Left kidney (tissue), 1 donor: ENCODE measurements at regions not wholly inside any gene's neighbourhood (a gene's known extent, or its start where the extent isn't known, plus 50 kb on each side); places are given as distances from the start of the nearest gene placed in this dataset.
"Not testable (repeated sequence)": the region's sequence is repeated elsewhere in the genome, so short reads cannot be mapped to it uniquely, and the experiment has no call there.

Experiments
- DNase-seq: peaks from one replicate; pipeline ENCODE4 v3.0.0-alpha.2; 2013

DNA sequence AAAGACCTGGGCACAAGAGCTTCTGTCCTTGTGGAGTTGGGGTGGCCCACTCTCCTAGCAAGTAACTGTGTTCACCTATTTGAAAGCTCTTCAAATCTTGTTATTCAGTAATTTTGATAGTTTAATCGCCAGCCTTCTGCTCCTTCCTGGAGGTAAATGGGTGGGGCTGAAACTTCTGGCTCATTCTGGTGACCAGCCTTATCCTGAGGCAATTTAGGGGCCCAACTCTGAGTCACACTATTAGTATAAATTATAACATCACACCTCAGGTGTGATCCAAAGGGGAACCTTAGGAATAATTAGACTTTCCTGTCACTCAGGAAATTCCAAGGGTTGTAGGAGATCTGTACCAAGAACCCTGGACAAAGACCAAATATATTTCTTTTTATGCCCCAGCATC lies 255.8 kb upstream of the RGPD4 start:
- no peak for DNase-seq

DNA sequence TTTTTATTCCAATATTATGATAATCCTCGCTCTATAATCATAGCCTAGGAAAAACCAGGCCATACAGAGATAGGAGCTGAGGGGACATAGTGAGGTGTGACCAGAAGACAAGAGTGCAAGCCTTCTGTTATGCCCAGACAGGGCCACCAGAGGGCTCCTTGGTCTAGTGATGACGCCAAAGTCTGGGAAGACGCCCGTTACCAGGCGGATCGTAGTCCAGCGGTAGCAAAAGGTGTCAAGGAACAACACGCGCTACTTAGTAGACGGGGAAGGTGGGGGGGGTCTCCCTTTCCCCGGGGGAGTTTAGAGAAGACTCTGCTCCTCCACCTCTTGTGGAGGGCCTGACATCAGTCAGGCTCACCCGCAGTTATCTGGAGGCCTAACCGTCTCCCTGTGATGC lies 253.8 kb upstream of the RGPD4 start:
- not testable (repeated sequence) for DNase-seq

DNA sequence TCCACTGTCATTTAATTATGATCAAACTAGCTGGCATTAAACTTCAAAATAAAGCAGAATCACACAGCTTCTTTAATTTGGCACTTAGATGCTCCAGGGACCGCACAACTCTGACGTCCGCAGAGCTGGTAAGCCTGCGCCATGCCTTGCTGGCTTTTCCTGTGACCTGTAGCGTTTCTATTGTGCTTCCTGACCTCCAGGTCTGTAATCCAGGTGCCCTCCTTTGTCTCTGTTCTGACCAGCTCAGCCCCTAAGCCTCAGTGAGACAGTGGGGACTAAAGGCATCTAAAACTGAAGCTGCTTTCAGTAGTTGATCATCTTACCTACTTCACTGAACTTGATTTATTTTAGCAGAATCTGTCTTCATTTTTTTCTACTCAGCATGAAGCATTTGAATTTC lies 249.7 kb upstream of the RGPD4 start:
- DNase-seq, result no peak

DNA sequence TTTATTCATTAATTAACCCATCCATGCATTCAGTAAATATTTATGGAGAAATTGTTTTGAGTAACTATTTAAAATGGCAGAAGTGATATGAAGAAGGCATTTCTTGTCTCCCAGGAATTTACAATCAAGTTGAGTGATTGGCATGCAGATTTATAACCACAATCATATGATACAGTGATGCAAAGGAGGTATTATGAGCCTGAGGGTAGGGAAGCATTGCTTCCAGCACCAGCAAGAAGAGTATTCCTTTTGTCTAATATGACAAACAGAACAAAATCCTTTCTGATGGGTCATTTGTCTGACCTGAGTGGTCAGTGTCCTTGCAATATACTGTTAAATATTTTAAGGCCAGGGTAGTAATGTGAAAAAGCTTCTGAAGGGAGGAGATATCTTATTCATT lies 244.2 kb upstream of the RGPD4 start:
- DNase-seq, result no peak

DNA sequence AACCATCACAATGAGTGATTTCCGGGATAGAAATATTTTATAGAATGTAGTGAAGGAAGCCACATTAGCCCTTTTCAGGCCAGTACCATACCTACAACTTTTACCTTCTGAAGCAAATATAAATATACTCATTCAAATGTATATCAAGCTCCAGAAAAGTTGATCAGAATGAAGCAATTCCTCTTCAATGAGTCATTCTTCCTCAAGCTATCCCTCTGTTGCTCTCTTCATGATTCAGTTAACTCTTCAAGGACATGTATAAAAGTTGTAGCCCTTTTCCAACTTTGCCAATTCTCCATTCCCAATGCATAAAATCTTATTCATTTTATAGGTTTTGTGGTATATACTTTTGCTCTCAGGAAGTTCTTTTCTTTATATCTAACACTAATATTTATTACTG lies 242.1 kb upstream of the RGPD4 start:
- DNase-seq, result no peak

DNA sequence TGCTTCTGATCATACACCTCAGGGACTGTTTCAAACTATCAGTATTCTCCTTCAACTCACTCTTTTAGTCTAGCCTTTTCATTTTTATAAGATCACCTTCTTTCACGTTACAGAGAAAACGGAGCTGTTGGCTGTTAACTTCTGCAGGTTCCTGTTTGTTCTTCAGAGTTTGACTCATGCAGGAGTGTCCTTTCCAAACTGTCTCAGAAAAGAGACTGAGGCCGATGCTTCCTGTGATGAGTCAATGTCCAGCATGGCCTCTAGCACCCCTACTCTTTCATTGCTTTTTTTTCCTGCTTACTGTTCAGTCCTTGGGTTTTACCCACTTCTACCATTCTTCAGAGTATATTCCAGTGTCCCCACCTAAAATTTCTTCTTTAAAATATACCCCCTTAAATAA lies 240.8 kb upstream of the RGPD4 start:
- no peak for DNase-seq

DNA sequence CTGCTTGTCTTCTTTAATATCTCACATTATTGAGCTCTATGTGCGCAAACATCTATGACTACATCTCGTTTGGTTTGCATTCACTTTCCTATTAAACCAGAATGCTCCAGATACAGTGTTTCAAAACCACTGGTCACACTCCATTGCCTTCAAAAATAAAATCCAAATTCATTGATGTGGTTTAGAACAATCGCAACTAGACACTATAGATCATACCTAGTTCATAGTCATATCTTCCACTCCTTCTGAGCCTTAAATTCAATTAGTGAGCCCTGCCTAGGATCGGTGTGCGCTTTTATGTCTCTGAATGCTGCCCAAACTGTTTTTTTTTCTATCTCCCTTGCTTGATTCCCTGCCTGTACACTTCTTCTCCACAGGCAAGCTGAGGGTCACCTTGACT lies 238.5 kb upstream of the RGPD4 start:
- no peak for DNase-seq

DNA sequence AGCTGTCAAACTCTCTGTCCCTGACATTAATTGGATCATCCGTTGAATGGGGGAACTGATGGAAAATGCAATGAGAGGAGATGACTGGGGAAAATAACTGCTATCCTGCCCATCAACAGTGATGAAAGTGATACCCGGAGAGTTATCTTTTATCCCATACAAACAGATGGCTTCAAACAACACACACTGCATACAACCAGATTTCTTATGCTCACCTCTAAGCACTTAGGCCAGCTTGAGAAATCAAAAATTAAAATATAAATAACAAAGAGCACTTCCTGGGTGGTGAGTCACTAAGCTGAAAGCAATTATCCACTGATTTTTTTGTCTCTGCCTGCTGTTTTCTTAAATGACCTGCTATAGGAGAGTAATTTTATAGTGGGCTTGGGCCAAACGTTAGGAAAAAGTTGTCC lies 237.6 kb upstream of the RGPD4 start:
- DNase-seq, result no peak

DNA sequence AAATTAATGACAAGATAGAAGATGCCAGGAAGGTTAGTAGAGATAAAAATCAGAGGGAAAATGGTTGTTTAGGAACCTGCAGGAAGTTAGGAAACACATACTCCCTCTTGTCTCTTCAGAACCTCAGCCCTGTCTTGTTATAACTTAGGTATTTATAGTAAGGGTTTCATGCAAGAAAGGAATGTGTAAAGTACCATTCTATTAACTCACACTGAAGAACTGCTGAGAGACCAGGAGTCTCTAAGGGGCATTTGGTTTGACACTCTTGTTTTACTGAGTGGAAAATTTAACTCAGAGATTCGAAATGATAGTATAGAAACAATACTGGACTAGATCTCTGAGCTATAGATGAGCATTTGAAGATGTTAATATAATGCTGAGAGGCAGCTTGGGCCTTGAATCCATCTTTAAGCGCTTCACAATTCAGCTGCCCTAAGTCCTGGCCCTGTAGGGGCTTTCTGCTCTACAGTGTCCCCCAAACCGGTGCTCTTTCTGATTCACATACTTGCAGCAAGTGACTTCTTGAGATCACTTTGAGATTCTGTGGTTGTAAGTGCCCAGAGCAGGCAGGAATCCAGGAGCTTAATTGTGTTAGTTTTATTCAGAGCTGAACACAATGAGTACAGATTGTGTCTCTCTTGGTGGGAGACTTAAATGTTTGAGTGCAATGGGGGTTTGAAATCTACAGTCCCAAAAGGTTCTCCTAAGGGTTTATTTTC lies 235.0 kb upstream of the RGPD4 start:
- no peak for DNase-seq

DNA sequence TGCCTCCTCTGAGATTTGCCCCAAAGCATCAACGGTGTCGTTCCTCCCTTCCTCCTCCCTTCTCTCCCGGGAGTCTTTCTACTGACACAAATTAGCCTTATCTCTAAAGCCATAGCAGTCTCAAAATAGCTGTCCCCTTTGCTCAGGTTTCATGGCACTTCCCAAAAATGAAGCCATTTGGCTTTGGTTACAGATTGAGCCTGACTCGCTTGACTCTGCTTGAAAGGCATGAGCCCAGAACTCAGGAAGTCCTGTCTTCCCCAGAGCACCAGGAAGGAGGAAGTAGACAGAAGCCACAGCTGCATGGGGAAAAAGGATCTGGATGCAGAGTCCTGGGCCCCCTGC lies 234.4 kb upstream of the RGPD4 start:
- DNase-seq, result no peak

DNA sequence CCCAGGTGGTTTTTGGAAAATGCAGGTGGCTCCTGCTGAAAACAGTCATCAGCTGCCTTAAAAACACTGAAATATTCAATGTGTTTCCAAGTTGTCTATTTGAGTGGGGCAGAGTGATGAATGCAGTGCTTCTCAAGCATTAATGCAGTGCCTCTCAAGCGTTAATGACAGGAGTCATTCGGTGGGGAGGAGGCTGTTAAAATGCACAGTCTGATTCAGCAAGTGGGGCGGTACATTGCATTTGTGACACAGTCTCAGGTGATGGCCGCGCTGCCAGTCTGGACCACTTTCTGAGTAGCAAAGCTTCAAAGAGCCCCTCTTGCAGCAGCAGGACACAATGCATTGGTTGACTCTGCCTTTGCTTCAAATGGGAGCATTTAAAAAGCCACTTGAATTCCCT lies 231.4 kb upstream of the RGPD4 start:
- DNase-seq, result no peak

DNA sequence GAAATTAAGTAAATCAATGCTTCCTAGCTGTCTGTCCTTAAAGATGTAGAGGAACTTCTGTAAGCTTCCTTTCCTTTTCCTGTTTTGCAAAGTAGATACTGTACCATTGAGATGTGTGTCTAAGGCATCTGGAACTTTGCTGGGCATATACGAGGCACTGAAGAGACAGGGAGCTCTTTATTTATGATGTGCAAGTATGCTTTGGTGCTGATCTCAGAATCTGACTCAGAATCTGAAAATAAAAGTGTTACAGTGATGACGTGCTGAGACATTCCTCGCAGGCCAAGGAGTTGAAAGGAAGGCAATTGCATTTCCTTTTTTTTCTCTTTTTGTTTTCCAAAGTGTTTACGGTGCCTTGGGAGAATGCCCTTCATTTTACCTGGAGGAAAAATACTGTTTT lies 230.9 kb upstream of the RGPD4 start:
- no peak for DNase-seq

DNA sequence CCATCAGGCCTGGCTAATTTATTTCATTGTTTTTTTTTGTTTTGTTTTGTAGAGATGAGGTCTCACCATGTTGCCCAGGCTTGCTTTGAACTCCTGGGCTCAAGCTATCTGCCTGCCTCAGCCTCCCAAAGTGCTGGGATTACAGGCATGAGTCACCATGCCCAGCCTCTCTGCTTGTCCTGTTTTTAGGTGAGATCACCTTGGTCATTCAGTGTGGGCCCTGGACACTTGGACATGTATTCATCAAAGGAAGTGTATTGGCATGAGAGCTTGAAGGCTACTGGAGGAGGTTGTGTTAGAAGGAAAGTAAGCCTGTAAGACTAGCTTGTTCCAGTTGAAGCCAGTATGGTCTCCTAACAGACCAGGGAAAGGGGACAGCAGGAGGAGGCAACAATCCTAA lies 229.2 kb upstream of the RGPD4 start:
- no peak for DNase-seq

DNA sequence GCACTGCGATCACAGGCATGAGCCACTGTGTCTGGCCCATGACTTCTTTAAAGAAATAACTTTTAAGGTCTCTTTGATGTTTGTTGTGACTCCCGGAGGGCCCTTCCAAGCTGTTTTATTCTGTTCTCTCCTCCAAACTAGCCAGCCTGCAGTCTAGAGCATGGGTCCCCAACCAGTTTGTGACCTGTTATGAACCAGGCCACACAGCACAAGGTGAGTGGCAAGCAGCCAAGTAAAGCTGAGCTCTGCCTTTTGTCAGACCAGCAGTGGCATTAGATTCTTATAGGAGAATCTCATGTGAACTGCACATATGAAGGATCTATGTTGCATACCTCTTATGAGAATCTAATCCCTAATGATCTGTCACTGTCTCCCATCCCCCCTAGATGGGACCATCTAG lies 223.9 kb upstream of the RGPD4 start:
- DNase-seq, result no peak

DNA sequence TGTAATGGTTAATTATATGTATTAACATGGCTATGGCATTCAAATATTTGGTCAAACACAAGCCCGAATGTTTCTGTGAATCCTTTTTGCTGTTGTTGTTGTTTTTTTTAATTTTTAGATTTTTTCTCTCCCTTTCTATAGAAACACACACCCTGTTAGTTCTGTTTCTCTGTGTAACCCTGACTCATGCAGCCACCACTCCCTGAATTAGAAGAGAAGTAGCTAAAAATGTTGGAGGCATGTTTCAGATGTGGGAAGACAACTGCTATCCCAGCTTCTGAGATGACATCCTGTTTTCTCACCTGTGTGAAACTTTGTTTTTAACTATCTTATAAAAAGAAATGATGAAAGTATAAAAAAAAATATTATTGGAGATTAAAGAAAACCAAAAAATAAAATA lies 219.6 kb upstream of the RGPD4 start:
- no peak for DNase-seq

DNA sequence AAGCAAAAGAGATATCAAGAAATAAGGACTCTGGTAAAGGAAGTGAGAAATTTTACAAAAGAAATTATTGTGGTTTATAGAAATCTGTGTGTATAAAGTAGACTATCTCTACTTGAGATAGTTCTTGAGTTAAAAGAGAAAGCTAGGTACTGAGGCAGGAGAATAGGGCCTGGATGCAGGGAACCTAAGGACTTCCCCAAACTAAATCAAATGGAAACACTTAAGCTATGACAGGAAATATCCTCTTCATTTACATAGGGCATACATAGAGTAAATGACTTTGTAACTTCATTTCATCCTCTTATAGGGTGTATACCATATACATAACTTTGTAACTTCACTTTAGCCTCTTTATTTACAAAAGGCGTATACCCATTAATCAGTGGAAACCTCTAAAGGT lies 219.2 kb upstream of the RGPD4 start:
- DNase-seq, result no peak

DNA sequence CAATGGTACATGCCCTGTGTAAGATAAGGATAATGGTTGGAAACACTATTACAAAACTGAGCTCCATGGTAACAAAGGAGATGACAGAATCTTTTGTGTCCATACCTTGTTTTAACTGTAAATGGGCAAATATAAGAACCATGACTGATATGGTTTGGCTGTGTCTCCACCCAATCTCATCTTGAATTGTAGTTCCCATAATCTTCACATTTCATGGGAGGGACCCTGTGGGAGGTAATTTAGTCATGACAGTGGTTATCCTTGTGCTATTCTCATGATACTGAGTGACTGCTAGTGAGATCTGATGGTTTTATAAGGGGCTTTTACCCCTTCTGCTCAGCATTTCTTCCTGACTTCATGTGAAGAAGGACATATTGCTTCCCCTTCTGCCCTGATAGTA lies 211.7 kb upstream of the RGPD4 start:
- no peak for DNase-seq

DNA sequence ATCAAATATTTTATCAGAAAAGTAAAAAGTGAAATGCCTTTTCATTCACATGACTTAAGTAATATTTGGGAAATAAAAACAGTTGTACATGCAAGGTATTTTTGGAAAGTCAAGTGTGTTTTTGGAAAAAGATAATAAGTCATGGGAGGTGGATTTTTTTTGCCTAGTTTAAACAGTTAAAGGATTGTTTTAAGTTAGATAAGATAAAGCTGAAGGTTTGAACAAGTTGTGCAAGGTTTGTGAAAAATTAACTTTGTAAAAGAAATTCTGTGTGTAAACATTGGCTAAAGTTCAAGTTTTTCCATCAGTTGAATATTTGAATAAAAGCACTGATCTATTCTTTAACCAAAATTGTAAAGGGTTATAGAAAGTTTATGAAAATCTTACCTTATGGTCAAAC lies 207.9 kb upstream of the RGPD4 start:
- DNase-seq, result no peak

DNA sequence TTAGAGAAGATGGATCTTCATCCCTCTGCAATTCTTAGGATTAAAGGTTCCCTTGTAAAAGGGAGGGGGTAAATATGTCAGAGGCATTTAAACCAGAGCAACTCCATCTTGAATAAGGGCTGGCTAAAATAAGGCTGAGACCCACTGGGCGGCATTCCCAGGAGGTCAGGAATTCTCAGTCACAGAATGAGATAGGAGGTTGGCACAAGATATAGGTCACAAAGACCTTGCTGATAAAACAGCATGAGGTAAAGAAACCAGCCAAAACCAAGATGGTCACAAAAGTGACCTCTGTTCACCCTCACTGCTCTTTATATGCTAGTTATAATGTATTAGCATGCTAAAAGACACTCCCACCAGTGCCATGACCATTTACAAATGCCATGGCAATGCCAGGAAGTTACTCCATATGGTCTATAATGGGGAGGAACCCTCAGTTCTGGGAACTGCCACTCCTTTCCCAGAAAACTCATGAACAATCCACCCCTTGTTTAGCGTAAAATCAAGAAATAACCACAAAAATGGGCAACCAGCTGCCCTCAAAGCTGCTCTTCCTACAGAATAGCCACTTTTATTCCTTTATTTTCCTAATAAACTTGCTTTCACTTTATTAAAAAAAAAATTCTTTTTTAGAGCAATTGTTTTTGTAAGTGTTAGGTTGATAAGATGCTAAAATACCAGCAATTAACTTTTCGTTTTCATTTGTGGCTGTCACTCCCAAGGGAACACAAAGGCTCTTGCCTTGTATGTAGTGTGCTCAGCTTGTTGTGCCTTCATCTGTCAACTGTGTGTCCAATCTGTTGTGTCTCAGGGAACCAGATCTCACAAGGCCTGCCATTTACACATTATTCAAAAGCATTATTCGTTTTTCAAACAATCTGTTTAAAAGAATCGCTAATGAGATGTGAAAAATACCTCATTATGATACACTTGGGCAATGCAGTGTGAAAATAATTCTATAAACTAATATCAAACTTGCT lies 205.2 kb upstream of the RGPD4 start:
- DNase-seq, result no peak

DNA sequence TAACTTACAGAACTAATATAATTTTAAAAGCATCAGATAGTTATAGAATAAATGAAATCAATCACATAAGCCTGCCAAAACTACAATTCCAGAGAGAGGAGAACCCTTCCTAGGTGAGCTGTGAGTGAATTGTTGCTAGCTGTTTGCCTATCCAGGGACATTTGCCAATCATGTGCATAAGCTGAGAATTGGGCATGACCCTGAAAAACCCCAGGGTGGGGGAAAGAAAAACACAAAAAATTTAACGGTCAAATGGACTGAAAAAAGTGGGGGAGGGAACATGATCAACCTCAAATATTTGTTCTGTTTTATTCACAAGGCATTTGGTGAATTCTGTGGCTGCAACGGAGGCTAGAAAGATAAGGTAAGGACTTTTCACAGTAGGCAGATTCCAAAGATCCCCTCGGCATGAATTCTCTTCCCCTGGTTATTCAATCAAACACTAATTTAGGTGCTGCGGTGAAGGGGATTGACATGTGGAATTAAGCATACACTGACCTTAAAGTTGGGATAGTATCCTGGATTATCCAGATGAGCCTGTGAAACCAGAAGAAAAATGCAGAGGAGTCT lies 203.9 kb upstream of the RGPD4 start:
- DNase-seq, result no peak

DNA sequence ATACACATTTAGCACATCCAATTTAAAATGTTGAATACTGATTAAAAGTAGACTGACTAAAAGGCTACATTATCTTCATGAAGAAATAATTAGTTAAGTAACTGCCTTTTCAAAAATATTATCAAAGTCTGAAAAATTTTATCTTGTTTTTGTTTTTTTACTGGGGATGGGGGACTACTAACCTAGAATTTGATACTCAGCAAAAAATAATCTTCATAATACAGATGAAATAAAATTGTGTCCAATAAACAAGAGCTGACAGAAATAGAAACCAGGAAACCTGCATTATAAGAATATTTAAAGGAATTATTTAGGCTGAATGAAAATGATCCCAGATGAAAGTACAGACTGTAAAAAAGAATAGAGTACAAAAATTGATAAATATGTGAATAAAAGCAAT lies 200.7 kb upstream of the RGPD4 start:
- no peak for DNase-seq

DNA sequence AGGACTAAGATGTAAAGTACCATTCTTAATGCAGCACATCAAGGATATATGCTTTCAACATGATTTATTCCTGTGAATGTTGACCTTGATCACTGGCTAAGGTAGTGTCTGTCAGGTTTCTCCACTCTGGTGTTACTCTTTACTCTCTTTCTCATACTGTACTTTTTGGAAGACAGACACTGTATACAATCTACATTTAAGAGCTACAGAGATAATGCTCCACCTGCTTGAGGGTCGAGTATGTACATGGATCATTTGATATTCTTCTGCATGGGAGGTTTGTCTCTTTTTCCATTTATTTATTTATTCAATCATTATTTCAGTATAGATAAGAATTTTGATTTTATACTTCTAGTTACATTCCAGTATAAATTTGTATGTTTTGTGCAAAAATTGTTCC lies 199.5 kb upstream of the RGPD4 start:
- DNase-seq, result no peak

DNA sequence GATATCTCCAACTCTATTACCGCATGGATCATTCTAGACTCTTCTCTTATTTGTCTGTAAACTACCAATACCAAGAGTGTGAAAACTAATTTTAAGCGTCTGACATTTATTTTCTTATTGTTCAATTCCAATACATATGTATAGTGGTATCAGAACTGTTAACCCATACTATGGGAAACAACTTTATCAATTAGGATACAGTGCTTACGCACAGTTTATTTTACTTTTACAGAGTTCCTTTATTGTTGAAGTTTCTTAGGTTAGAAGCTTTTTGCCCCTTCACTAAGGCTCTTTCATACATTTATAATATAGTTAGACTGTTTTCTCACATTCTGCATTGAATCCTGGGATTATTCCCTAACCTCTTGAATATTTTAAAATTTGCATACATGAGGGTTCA lies 198.8 kb upstream of the RGPD4 start:
- no peak for DNase-seq
